ENCODE measurements at regions not wholly inside any gene's neighbourhood (a gene's known extent, or its start where the extent isn't known, plus 50 kb on each side); places are given as distances from the start of the nearest gene placed in this dataset.

DNA sequence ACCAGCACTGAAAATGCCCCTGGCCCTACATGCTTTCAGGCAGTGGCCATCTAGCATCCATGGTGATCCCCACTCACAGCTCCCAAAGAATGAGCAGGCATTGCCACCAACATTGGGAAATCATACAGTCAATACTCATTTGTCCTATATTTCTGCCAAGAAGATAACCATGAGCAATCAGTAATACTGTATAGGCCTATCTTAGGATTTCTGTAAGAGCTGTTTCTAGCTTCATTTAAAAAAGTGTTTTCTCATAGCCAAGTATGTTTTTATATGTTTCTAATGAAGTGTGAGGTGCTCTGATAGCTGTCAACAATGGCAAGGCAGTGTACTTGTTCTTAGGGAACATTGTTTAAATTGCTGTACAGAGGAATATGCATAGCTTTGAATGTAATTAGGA lies 428.7 kb downstream of the FGF9 start:
- H3K27ac Mint-ChIP-seq = no peak overlapping the region
- H3K36me3 Mint-ChIP-seq = peaks cover 10% of the 10 kb centered on the region
- no peak for DNase-seq (ENCODE audit: low spot score in 2 of 2, unreplicated experiment in 2 of 2)
- H3K4me3 Mint-ChIP-seq = no peak overlapping the region
- peaks cover 23% of the 10 kb centered on the region for H3K9me3 Mint-ChIP-seq
- TF ChIP-seq, protein P1, sequence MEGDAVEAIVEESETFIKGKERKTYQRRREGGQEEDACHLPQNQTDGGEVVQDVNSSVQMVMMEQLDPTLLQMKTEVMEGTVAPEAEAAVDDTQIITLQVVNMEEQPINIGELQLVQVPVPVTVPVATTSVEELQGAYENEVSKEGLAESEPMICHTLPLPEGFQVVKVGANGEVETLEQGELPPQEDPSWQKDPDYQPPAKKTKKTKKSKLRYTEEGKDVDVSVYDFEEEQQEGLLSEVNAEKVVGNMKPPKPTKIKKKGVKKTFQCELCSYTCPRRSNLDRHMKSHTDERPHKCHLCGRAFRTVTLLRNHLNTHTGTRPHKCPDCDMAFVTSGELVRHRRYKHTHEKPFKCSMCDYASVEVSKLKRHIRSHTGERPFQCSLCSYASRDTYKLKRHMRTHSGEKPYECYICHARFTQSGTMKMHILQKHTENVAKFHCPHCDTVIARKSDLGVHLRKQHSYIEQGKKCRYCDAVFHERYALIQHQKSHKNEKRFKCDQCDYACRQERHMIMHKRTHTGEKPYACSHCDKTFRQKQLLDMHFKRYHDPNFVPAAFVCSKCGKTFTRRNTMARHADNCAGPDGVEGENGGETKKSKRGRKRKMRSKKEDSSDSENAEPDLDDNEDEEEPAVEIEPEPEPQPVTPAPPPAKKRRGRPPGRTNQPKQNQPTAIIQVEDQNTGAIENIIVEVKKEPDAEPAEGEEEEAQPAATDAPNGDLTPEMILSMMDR (IDR thresholded peaks at IDR 0.05; ENCODE audit: unreplicated experiment) = no peak
- no peaks in the 10 kb centered on the region for H3K27me3 Mint-ChIP-seq (ENCODE audit: low read depth)
- H3K4me1 Mint-ChIP-seq = no peaks in the 10 kb centered on the region

DNA sequence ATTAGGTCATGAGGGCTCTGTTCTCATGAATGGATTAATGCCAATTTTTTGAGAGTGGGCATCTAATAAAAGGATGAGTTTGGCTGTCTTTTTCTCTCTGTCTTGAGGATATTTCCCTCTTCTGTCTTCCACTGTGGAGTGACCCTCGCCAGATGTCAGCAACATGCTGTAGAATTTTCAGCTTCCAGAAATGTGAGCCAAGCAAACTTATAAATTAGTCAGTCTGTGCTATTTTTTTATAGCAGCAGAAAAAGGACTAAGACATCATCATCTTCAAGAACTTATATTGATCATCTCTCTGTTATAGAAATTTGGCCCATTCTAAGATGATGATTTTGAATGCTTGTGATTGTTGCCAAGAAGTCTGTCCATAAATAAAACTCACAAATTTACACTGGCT lies 431.4 kb downstream of the FGF9 start:
- TF ChIP-seq, protein P1 (IDR thresholded peaks at IDR 0.05; ENCODE audit: unreplicated experiment) = no peak
- DNase-seq (ENCODE audit: low spot score in 2 of 2, unreplicated experiment in 2 of 2) = no peak
- peaks cover 15% of the 10 kb centered on the region for H3K9me3 Mint-ChIP-seq

GRCh38 chr13:22103046-22104027 lies 432.5 kb downstream of the FGF9 start:
- Mint-ChIP-seq H3K4me3 (no peak overlapping the region), H3K4me1 (peaks cover 16% of the 10 kb centered on the region), H3K27me3 (ENCODE audit: low read depth) (no peaks in the 10 kb centered on the region), H3K36me3 (peaks cover 7% of the 10 kb centered on the region), H3K9me3 (peaks cover 15% of the 10 kb centered on the region), H3K27ac (no peak overlapping the region)
- TF ChIP-seq, protein P1 (IDR thresholded peaks at IDR 0.05; ENCODE audit: unreplicated experiment) = no peak
- DNase-seq (ENCODE audit: low spot score in 2 of 2, unreplicated experiment in 2 of 2) = no peak

More for the DNA sequence above, 431.4 kb downstream of the FGF9 start:
- H3K36me3 Mint-ChIP-seq = peaks cover 7% of the 10 kb centered on the region
- H3K27ac Mint-ChIP-seq = no peak overlapping the region
- H3K4me3 Mint-ChIP-seq = no peak overlapping the region
- H3K4me1 Mint-ChIP-seq = peaks cover 6% of the 10 kb centered on the region
- no peaks in the 10 kb centered on the region for H3K27me3 Mint-ChIP-seq (ENCODE audit: low read depth)

DNA sequence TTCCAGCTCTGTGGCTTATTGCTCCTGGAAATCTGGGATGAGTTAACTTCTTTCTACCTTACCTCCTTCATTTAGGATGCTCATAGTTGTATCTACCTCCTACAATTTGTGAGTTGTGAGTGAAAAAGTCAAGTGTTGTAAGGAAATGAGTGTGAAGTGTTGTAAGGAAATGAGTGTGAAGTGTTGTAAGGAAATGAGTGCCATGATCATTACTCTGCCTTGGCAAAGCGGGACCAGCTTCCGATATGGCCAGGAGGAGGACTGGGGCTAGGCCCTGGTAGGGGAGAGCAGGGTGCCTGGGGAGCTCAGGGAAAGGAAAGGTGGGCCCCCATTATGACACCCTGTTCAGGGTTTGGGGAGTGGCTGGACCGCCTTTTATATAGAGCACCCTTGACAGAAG lies 435.2 kb downstream of the FGF9 start:
- TF ChIP-seq, protein P1 (IDR thresholded peaks at IDR 0.05; ENCODE audit: unreplicated experiment) = no peak
- no peak overlapping the region for H3K27ac Mint-ChIP-seq
- no peaks in the 10 kb centered on the region for H3K27me3 Mint-ChIP-seq (ENCODE audit: low read depth)
- H3K4me3 Mint-ChIP-seq = no peak overlapping the region
- no peaks in the 10 kb centered on the region for H3K9me3 Mint-ChIP-seq
- H3K36me3 Mint-ChIP-seq = no peaks in the 10 kb centered on the region
- peaks cover 32% of the 10 kb centered on the region for H3K4me1 Mint-ChIP-seq
- DNase-seq (ENCODE audit: low spot score in 2 of 2, unreplicated experiment in 2 of 2) = no peak

- Mint-ChIP-seq H3K9me3 (no peaks in the 10 kb centered on the region), H3K4me3 (no peak overlapping the region), H3K27ac (peak overlapping the region; percentile 11), H3K4me1 (peaks cover 32% of the 10 kb centered on the region), H3K36me3 (no peaks in the 10 kb centered on the region), H3K27me3 (ENCODE audit: low read depth) (no peaks in the 10 kb centered on the region)
- TF ChIP-seq, protein P1 (IDR thresholded peaks at IDR 0.05; ENCODE audit: unreplicated experiment) = no peak
- no peak for DNase-seq (ENCODE audit: low spot score in 2 of 2, unreplicated experiment in 2 of 2)
Measured at GRCh38 chr13:22107549-22107948, 436.7 kb downstream of the FGF9 start.

Measured in mesothelial cell of epicardium (in vitro differentiated cells).